Effector memory CD4-positive, alpha-beta T cell (primary cell): ENCODE measurements at regions not wholly inside any gene's neighbourhood (a gene's known extent, or its start where the extent isn't known, plus 50 kb on each side); places are given as distances from the start of the nearest gene placed in this dataset.

ENCODE experiments used
- DNase-seq, 3 donors: peaks; one replicate each; pipeline ENCODE4 v3.0.0-alpha.2; 2020
- H3K27ac ChIP-seq: 2 replicates; pipeline ENCODE4 v1.7.0; 2013; ENCODE audit warnings: mild to moderate bottlenecking, low read length, moderate library complexity; ENCODE audit not compliant: insufficient read depth, poor library complexity, severe bottlenecking
- H3K27me3 ChIP-seq: replicated peaks from 2 replicates; pipeline ENCODE4 v1.7.0; 2013; ENCODE audit warnings: mild to moderate bottlenecking, low read length; ENCODE audit not compliant: insufficient read depth, control insufficient read depth, poor library complexity, severe bottlenecking
- H3K36me3 ChIP-seq: 2 replicates; pipeline ENCODE4 v1.7.0; 2013; ENCODE audit warnings: mild to moderate bottlenecking, low read length, moderate library complexity; ENCODE audit not compliant: control insufficient read depth, insufficient read depth
- H3K4me1 ChIP-seq: 2 replicates; pipeline ENCODE4 v1.7.0; 2013; ENCODE audit warnings: low read length, mild to moderate bottlenecking; ENCODE audit not compliant: control insufficient read depth, insufficient read depth, poor library complexity, severe bottlenecking
- H3K4me3 ChIP-seq: 2 replicates; pipeline ENCODE4 v1.7.0; 2013; ENCODE audit warnings: low read length, low read depth, mild to moderate bottlenecking; ENCODE audit not compliant: insufficient read depth, poor library complexity, severe bottlenecking
- H3K9me3 ChIP-seq: 2 replicates; pipeline ENCODE4 v1.7.0; 2013; ENCODE audit warnings: mild to moderate bottlenecking, low read length, moderate library complexity; ENCODE audit not compliant: control insufficient read depth

DNA sequence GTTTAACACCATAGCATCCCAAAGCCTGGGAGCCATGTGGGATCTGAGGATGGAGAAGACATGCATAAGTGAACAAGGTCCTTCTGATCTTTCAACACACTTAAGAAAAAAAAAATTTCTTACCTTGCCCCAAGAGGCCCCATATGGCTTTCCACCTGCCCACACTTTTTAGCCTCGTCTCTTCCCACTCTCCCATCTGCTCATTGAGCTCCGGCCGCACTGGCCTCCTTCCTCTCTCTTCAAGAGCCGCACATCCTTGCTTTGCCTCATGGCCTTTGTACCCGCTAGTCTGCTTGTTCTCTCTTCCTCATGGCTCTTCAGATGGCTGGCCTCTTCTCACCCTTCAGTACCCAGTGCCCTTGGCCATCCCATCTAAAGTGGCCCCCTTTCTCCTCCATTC, 70.2 kb upstream of the PDE4B start:
- H3K36me3 ChIP-seq = no peaks in the 10 kb centered on the region
- no peak for DNase-seq
- H3K27me3 ChIP-seq = no peaks in the 10 kb centered on the region
- H3K9me3 ChIP-seq = no peaks in the 10 kb centered on the region
- no peak overlapping the region for H3K4me3 ChIP-seq
- no peaks in the 10 kb centered on the region for H3K4me1 ChIP-seq
- H3K27ac ChIP-seq = no peak overlapping the region

DNA sequence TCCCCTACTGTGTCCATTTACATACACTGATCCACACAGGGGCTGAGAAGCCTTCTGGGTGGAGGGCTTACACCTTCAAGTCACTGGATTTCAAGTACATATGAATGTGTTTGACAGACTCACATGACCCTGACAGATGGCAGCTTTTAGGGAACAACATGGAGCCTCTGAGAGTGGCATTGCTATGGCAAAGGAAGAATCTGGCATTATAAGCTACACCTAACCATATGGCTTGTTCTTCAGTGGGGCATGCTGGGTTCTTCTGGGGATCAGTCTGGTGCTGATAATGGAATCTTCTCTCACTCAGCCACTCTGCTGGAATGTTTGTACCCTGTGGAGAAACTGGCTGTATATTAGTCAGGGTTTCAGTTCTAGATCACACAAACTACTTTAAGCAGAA, 68.5 kb upstream of the PDE4B start:
- Histone ChIP-seq H3K27me3 (no peaks in the 10 kb centered on the region), H3K27ac (no peak overlapping the region), H3K4me3 (no peak overlapping the region), H3K36me3 (no peaks in the 10 kb centered on the region), H3K9me3 (no peaks in the 10 kb centered on the region), H3K4me1 (no peaks in the 10 kb centered on the region)
- no peak for DNase-seq

DNA sequence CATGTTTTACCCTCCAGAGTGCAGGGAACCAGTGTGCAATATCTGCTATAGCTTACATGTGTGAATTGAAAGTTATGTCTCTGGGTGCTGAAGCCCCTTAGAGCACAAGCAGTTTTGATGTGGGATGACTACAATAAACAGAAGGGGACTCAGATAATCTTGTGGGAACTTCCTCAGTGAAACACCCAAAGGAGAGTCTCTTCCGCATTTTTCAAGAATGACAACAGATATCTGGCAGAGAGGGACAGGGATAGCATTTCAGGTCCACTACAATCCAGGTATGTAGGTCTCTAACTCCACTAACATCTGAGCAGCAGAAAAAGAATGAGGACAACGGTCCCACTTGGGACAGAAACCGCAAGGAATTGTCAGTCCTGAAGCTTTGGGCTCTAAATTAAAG, 67.6 kb upstream of the PDE4B start:
- no peak overlapping the region for H3K4me3 ChIP-seq
- H3K4me1 ChIP-seq = no peaks in the 10 kb centered on the region
- no peaks in the 10 kb centered on the region for H3K36me3 ChIP-seq
- H3K27ac ChIP-seq = no peak overlapping the region
- DNase-seq = no peak
- no peaks in the 10 kb centered on the region for H3K9me3 ChIP-seq
- H3K27me3 ChIP-seq = no peaks in the 10 kb centered on the region

DNA sequence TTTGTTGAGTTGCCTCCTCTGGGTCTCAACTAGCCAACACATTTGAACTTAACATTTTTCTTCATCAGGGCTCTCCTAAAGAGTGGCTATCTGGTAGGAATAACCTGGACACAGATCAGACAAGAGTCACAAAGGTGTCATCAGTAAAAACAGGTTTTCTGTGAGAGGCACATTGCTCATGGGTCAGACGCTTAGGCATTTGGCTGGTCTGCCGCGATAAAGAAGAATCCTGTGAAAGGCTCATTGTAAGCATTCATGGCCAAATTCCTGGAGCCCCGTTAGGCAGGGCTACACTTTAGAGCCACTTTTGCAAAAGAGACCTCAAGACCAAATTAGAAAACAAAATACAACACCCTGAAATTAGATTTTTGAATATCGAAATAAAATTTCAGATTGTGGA, 64.2 kb upstream of the PDE4B start:
- Histone ChIP-seq H3K4me3 (no peak overlapping the region), H3K4me1 (no peaks in the 10 kb centered on the region), H3K27me3 (no peaks in the 10 kb centered on the region), H3K27ac (no peak overlapping the region), H3K36me3 (no peaks in the 10 kb centered on the region), H3K9me3 (no peaks in the 10 kb centered on the region)
- no peak for DNase-seq

DNA sequence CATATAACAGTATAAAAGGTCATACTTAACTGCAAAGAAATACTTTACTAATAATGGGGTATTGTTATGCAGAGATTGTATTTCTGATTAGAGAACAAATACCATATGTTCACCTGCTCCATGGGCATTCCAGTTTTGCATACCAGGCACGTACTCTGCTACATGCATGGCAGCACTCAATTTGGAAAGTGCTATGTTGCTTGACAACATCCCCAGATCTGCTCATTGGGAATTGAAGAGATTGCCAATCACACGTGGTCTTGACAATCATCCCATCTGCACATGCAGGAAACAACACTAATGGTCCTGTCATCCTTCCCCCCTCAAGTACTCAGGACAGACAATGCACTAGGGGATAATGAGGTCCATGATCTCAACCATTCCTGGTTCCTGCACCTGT, 63.4 kb upstream of the PDE4B start:
- H3K9me3 ChIP-seq = no peaks in the 10 kb centered on the region
- DNase-seq = no peak
- H3K27ac ChIP-seq = no peak overlapping the region
- no peaks in the 10 kb centered on the region for H3K36me3 ChIP-seq
- H3K27me3 ChIP-seq = no peaks in the 10 kb centered on the region
- H3K4me3 ChIP-seq = no peak overlapping the region
- H3K4me1 ChIP-seq = no peaks in the 10 kb centered on the region

DNA sequence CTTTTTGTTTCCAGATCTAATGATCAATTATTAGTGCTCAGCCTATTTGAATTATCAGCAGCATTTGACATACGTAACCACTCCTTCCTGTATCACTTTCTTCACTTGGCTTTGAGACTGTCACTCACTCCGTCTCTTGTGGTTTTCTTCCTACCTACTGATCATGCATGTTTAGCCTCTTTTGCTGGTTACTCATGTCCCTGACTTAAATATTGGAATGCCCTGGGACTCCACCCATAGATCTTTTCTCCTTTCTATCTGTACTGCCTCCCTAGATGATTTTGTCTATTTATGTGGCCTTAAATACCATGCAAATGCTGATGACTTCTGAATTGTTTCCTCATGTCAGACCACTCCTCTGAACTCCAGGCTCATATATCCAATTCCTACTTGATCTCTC, 57.7 kb upstream of the PDE4B start:
- DNase-seq = no peak
- no peaks in the 10 kb centered on the region for H3K9me3 ChIP-seq
- no peaks in the 10 kb centered on the region for H3K27me3 ChIP-seq
- no peak overlapping the region for H3K27ac ChIP-seq
- H3K4me1 ChIP-seq = no peaks in the 10 kb centered on the region
- H3K36me3 ChIP-seq = no peaks in the 10 kb centered on the region
- no peak overlapping the region for H3K4me3 ChIP-seq

DNA sequence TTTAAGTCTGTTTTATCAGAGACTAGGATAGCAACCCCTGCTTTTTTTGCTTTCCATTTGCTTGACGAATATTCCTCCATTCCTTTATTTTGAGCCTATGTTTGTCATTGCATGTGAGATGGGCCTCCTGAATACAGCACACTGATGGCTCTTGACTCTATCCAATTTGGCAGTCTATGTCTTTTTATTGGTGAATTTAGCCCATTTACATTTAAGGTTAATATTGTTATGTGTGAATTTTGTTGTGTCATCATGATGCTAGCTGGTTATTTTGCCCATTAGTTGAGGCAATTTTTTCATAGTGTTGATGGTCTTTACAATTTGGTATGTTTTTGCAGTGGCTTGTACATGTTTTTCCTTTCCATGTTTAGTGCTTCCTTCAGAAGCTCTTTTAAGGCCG, 50.7 kb upstream of the PDE4B start:
- Histone ChIP-seq H3K27ac (no peak overlapping the region), H3K4me3 (no peak overlapping the region), H3K9me3 (peaks cover 4% of the 10 kb centered on the region), H3K4me1 (no peaks in the 10 kb centered on the region), H3K36me3 (no peaks in the 10 kb centered on the region), H3K27me3 (no peaks in the 10 kb centered on the region)
- no peak for DNase-seq
